GM23248 (cell line): ENCODE measurements at regions not wholly inside any gene's neighbourhood (a gene's known extent, or its start where the extent isn't known, plus 50 kb on each side); places are given as distances from the start of the nearest gene placed in this dataset.

Experiments
- EZH2 ChIP-seq: fragments of 200-600 bp; sonication (generic); IDR thresholded peaks from 2 replicates; pipeline ENCODE4 v1.6.1; 2018; ENCODE audit warnings: antibody characterized with exemption, mild to moderate bottlenecking; ENCODE audit not compliant: insufficient read depth, poor library complexity, severe bottlenecking
- EZH2phosphoT487 ChIP-seq: fragments of 200-600 bp; sonication (generic); IDR thresholded peaks from 2 replicates; pipeline ENCODE4 v1.6.1; 2018; ENCODE audit warnings: antibody characterized with exemption, moderate library complexity, mild to moderate bottlenecking, low read depth; ENCODE audit not compliant: insufficient read depth

- TF ChIP-seq EZH2 (no peak), EZH2phosphoT487 (no peak)
Measured at GRCh38 chr9:82052081-82052480, 63.5 kb downstream of the SPATA31D1 start.
